ENCODE measurements at regions not wholly inside any gene's neighbourhood (a gene's known extent, or its start where the extent isn't known, plus 50 kb on each side); places are given as distances from the start of the nearest gene placed in this dataset.

GRCh38 chr14:81584495-81584894, 50.8 kb upstream of the SEL1L start:
- DNase-seq, result no peak
- intact Hi-C loops (cut with DNase I), result no loop called here
- Histone ChIP-seq H3K27ac (no peak overlapping the region), H3K9me3 (no peaks in the 10 kb centered on the region), H3K27me3 (no peaks in the 10 kb centered on the region), H3K36me3 (no peaks in the 10 kb centered on the region), H3K4me1 (ENCODE audit: insufficient read depth) (no peaks in the 10 kb centered on the region), H3K4me3 (no peak overlapping the region)
- WGBS, 3 donors, result 96 to 97% (median 96%) methylated on average over 2 of the region's 2 CpGs
- TF ChIP-seq POLR2A (IDR thresholded peaks at IDR 0.05), result no peak
- TF ChIP-seq EP300 (IDR thresholded peaks at IDR 0.05), result no peak
- TF ChIP-seq CTCF (IDR thresholded peaks at IDR 0.05), result no peak

DNA sequence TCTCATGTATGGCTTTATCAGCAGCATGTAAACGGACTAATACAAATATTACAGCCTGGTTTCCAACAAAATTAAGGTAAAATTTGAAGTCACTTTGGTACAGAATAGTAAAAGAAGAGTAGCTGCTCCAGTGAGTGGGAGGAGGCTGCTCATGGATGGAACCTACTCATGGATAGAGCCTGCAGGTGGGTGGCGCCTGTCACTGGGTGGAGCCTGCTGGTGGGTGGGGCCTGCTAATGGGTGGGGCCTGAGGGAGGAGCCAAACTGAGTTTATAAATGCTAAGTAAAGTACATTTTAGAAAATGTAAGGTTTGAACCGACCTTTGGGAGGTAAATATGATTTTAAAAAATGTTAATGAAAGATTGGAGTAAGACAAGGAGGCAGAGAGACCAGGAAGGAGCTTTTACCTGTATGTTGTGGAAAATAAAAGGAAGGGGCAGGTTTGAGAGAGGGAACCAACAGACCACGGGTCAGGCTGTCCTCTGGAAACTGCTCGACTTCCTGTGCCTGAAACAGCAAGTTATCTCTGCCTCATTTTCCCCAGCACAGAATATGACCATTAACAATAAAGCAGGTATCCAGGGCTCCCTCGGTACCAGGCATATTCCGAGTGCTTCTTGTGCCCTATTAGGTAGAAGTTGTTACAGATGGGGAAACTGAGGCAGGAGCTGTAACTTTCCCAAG, 55.9 kb upstream of the SEL1L start:
- Histone ChIP-seq H3K9me3 (no peaks in the 10 kb centered on the region), H3K4me3 (no peak overlapping the region), H3K4me1 (ENCODE audit: insufficient read depth) (no peaks in the 10 kb centered on the region), H3K27ac (no peak overlapping the region), H3K27me3 (no peaks in the 10 kb centered on the region), H3K36me3 (no peaks in the 10 kb centered on the region)
- intact Hi-C loops (cut with DNase I), result no loop called here
- WGBS, 3 donors, result 90 to 93% (median 92%) methylated on average over 7 of the region's 7 CpGs
- TF ChIP-seq EP300 (IDR thresholded peaks at IDR 0.05), result no peak
- TF ChIP-seq CTCF (IDR thresholded peaks at IDR 0.05), result no peak
- TF ChIP-seq POLR2A (IDR thresholded peaks at IDR 0.05), result no peak
- no peak for DNase-seq

GRCh38 chr14:81591266-81591665, 57.6 kb upstream of the SEL1L start:
- WGBS, 3 donors, result 56 to 79% (median 73%) methylated on average over 3 of the region's 3 CpGs

GRCh38 chr14:81594012-81594411, 60.4 kb upstream of the SEL1L start:
- Histone ChIP-seq H3K27me3 (no peaks in the 10 kb centered on the region), H3K36me3 (no peaks in the 10 kb centered on the region), H3K27ac (no peak overlapping the region), H3K4me1 (ENCODE audit: insufficient read depth) (no peaks in the 10 kb centered on the region), H3K4me3 (no peak overlapping the region), H3K9me3 (no peaks in the 10 kb centered on the region)
- TF ChIP-seq CTCF (IDR thresholded peaks at IDR 0.05) (no peak), POLR2A (IDR thresholded peaks at IDR 0.05) (no peak), EP300 (IDR thresholded peaks at IDR 0.05) (no peak)
- intact Hi-C loops (cut with DNase I), result no loop called here
- 26 to 38% (median 29%) methylated on average over 6 of the region's 6 CpGs for WGBS, 3 donors
- peak in 1 of 5 donors; percentile 11 for DNase-seq

More at GRCh38 chr14:81591266-81591665, 57.6 kb upstream of the SEL1L start:
- no peak overlapping the region for H3K27ac ChIP-seq
- TF ChIP-seq POLR2A (IDR thresholded peaks at IDR 0.05) (no peak), CTCF (IDR thresholded peaks at IDR 0.05) (no peak), EP300 (IDR thresholded peaks at IDR 0.05) (no peak)
- H3K36me3 ChIP-seq, result no peaks in the 10 kb centered on the region
- H3K4me1 ChIP-seq (ENCODE audit: insufficient read depth), result no peaks in the 10 kb centered on the region
- H3K9me3 ChIP-seq, result no peaks in the 10 kb centered on the region
- no peaks in the 10 kb centered on the region for H3K27me3 ChIP-seq
- H3K4me3 ChIP-seq, result no peak overlapping the region
- DNase-seq, result no peak
- intact Hi-C loops (cut with DNase I), result no loop called here

Data from ovary (tissue), 7 donors.